GM23248 (cell line): ENCODE measurements at regions not wholly inside any gene's neighbourhood (a gene's known extent, or its start where the extent isn't known, plus 50 kb on each side); places are given as distances from the start of the nearest gene placed in this dataset.

Experiments used
- EZH2 ChIP-seq: fragments of 200-600 bp; sonication (generic); IDR thresholded peaks from 2 replicates; pipeline ENCODE4 v1.6.1; 2018; ENCODE audit warnings: antibody characterized with exemption, mild to moderate bottlenecking; ENCODE audit not compliant: insufficient read depth, poor library complexity, severe bottlenecking
- EZH2phosphoT487 ChIP-seq: fragments of 200-600 bp; sonication (generic); IDR thresholded peaks from 2 replicates; pipeline ENCODE4 v1.6.1; 2018; ENCODE audit warnings: antibody characterized with exemption, moderate library complexity, mild to moderate bottlenecking, low read depth; ENCODE audit not compliant: insufficient read depth

- TF ChIP-seq EZH2phosphoT487 (no peak), EZH2 (no peak)
These were observed 99.5 kb upstream of the IKZF1 start for GRCh38 chr7:50205011-50205410.
